K562 (cell line): ENCODE measurements at regions not wholly inside any gene's neighbourhood (a gene's known extent, or its start where the extent isn't known, plus 50 kb on each side); places are given as distances from the start of the nearest gene placed in this dataset.

Source experiments
- ATAC-seq: fragments of 200-7000 bp; cut with Tn5 transposase; 3 replicates; pipeline ENCODE4 v1.9.1; 2020; ENCODE audit warnings: moderate library complexity
- BruUV-seq: library from RNA; stranded (reverse); fragments of 400-500 nt; replicated peaks from 2 replicates; lab custom pipeline; 2021; lab: Mats Ljungman, UMichigan
- CTCF ChIA-PET: fragments of 300-600 bp; formaldehyde crosslinking; extraction: SDS; loops from one replicate; lab custom pipeline; 2021; ENCODE audit warnings: low intra/inter-chr PET ratio; lab: Yijun Ruan, JAX
- POLR2A ChIA-PET: fragments of 300-600, 350-650 bp; sonication (Branson Sonifier 250); formaldehyde crosslinking; extraction: SDS; loops from one replicate; lab custom pipeline; 2021; ENCODE audit warnings: antibody characterized with exemption, inconsistent platforms; lab: Yijun Ruan, JAX
- DNase-seq, 4 experiments: peaks; one replicate each; pipeline versions ENCODE4 v3.0.0 to v3.0.0-alpha.2; 2011 to 2018; ENCODE audit warnings: low spot score in 3 of 4, mixed read lengths in 3 of 4; ENCODE audit errors: extremely low read depth in 1 of 4
- FAIRE-seq: peaks from 2 replicates; lab custom pipeline; 2011; peaks lifted over from hg19 to GRCh38; lab: Jason Lieb, UNC
- H2AFZ ChIP-seq: 2 replicates; pipeline ENCODE4 v1.6.0; 2011; ENCODE audit warnings: low read depth, low read length, control low read depth, inconsistent platforms
- H3K27ac ChIP-seq: fragments of 200-600 bp; 3 replicates; pipeline ENCODE4 v1.8.0; 2011; ENCODE audit warnings: low read depth, mild to moderate bottlenecking, control low read depth, inconsistent platforms, low read length, moderate library complexity, mixed read lengths; ENCODE audit errors: extremely low read depth
- H3K27me3 ChIP-seq, 2 experiments: fragments of 300-600 bp in 1 of 2; 2 replicates in 1 of 2; 3 replicates in 1 of 2; pipeline versions ENCODE4 v1.6.0 to v1.8.0; 2011; ENCODE audit warnings: inconsistent platforms in 2 of 2, low read length in 2 of 2, mild to moderate bottlenecking in 1 of 2, mixed read lengths in 1 of 2, moderate library complexity in 1 of 2; ENCODE audit not compliant: control insufficient read depth in 2 of 2, insufficient read depth in 2 of 2
- H3K36me3 ChIP-seq: fragments of 300-600 bp; 3 replicates; pipeline ENCODE4 v1.8.0; 2011; ENCODE audit warnings: mild to moderate bottlenecking, low read length, inconsistent platforms; ENCODE audit not compliant: control insufficient read depth, insufficient read depth
- H3K4me1 ChIP-seq, 2 experiments: fragments of 200-600 bp in 1 of 2; replicated peaks in 1 of 2; 2 replicates in 1 of 2; 3 replicates in 1 of 2; pipeline versions ENCODE4 v1.5.1 to v1.8.0; 2011; ENCODE audit warnings: inconsistent platforms in 2 of 2, low read length in 2 of 2, mild to moderate bottlenecking in 1 of 2, mixed read lengths in 1 of 2, moderate library complexity in 1 of 2; ENCODE audit not compliant: control insufficient read depth in 2 of 2, insufficient read depth in 2 of 2
- H3K4me2 ChIP-seq: 2 replicates; pipeline ENCODE4 v1.6.1; 2011; ENCODE audit warnings: low read length, control low read depth, inconsistent platforms, mixed read lengths; ENCODE audit not compliant: insufficient read depth
- H3K4me3 ChIP-seq: fragments of 200-600 bp; sonication (generic), shearing (Covaris generic); 2 replicates; pipeline ENCODE4 v1.5.1; 2016; ENCODE audit warnings: control low read depth, inconsistent platforms
- H3K79me2 ChIP-seq: fragments of 200-600 bp; 3 replicates; pipeline ENCODE4 v1.8.0; 2011; ENCODE audit warnings: low read length, inconsistent platforms; ENCODE audit not compliant: control insufficient read depth, insufficient read depth
- H3K9ac ChIP-seq, 2 experiments: 2 replicates each; pipeline versions ENCODE4 v1.6.0 to v1.6.1; 2011; ENCODE audit warnings: low read depth in 2 of 2, low read length in 2 of 2, control low read depth in 1 of 2, inconsistent platforms in 1 of 2, mild to moderate bottlenecking in 1 of 2, mixed read lengths in 1 of 2; ENCODE audit not compliant: insufficient read depth in 1 of 2
- H3K9me1 ChIP-seq: one replicate; pipeline ENCODE4 v1.6.0; 2011; ENCODE audit warnings: inconsistent platforms, mild to moderate bottlenecking, low read length, moderate library complexity; ENCODE audit not compliant: control insufficient read depth, insufficient read depth
- H3K9me3 ChIP-seq: replicated peaks from 2 replicates; pipeline ENCODE4 v1.5.1; 2011; ENCODE audit warnings: low read depth, low read length, inconsistent platforms; ENCODE audit not compliant: control insufficient read depth, insufficient read depth
- H4K20me1 ChIP-seq: replicated peaks from 2 replicates; pipeline ENCODE4 v1.6.1; 2011; ENCODE audit warnings: low read length, inconsistent platforms, mixed read lengths; ENCODE audit not compliant: control insufficient read depth, insufficient read depth
- ARID1B ChIP-seq: fragments of 450-650 bp; IDR thresholded peaks from 2 replicates; pipeline ENCODE4 v1.6.1; 2016; ENCODE audit warnings: antibody characterized with exemption, mild to moderate bottlenecking, inconsistent platforms
- ATF3 ChIP-seq, 2 experiments: fragments of 450-650 bp in 1 of 2; sonication (generic) in 1 of 2; formaldehyde crosslinking in 1 of 2; IDR thresholded peaks in 1 of 2; conservative IDR thresholded peaks in 1 of 2; 2 replicates each; pipeline versions ENCODE4 v1.6.1 to v1.8.1; 2016 to 2023; ENCODE audit warnings: mild to moderate bottlenecking in 2 of 2, moderate library complexity in 2 of 2, inconsistent platforms in 1 of 2, missing genetic modification reagents in 1 of 2
- BHLHE40 ChIP-seq: IDR thresholded peaks from 2 replicates; pipeline ENCODE4 v1.6.1; 2011; ENCODE audit warnings: low read length, improper control_type of control experiment
- BMI1 ChIP-seq: fragments of 150-350 bp; IDR thresholded peaks from 2 replicates; pipeline ENCODE4 v1.6.1; 2014; ENCODE audit warnings: low read length
- DPF2 ChIP-seq: fragments of 450-650 bp; IDR thresholded peaks from 2 replicates; pipeline ENCODE4 v1.6.1; 2016
- EHMT2 ChIP-seq: fragments of 450-650 bp; IDR thresholded peaks from 2 replicates; pipeline ENCODE4 v1.6.1; 2018; ENCODE audit warnings: antibody characterized with exemption
- GTF2F1 ChIP-seq: IDR thresholded peaks from 2 replicates; pipeline ENCODE4 v1.6.1; 2011; ENCODE audit warnings: low read depth, low read length, improper control_type of control experiment
- HIVEP1 ChIP-seq: fragments of 250-450 bp; sonication (Bioruptor Pico); IDR thresholded peaks from 2 replicates; pipeline ENCODE4 v1.4.0; 2020; ENCODE audit warnings: mild to moderate bottlenecking
- ILF3 ChIP-seq: fragments of 450-650 bp; IDR thresholded peaks from 2 replicates; pipeline ENCODE4 v1.6.1; 2018; ENCODE audit warnings: antibody characterized with exemption, mild to moderate bottlenecking, moderate library complexity, borderline replicate concordance
- JUN ChIP-seq, 2 experiments: sonication (generic) in 1 of 2; formaldehyde crosslinking in 1 of 2; IDR thresholded peaks; 2 replicates each; pipeline versions ENCODE4 v1.6.1 to v1.8.0; 2012 to 2022; ENCODE audit warnings: borderline replicate concordance in 2 of 2, mild to moderate bottlenecking in 2 of 2, improper control_type of control experiment in 1 of 2, low read depth in 1 of 2, low read length in 1 of 2, missing genetic modification reagents in 1 of 2
- MITF ChIP-seq: IDR thresholded peaks from 2 replicates; pipeline ENCODE4 v1.6.1; 2014; ENCODE audit warnings: antibody characterized with exemption
- NCOR1 ChIP-seq: fragments of 450-650 bp; IDR thresholded peaks from 2 replicates; pipeline ENCODE4 v1.6.1; 2016; ENCODE audit warnings: mild to moderate bottlenecking, moderate library complexity
- RAD21 ChIP-seq, 2 experiments: fragments of 250-450 bp in 1 of 2; fragments of 450-650 bp in 1 of 2; sonication (Bioruptor Pico) in 1 of 2; formaldehyde crosslinking in 1 of 2; IDR thresholded peaks in 1 of 2; conservative IDR thresholded peaks in 1 of 2; 2 replicates each; pipeline versions ENCODE4 v1.4.0 to v1.8.0; 2020 to 2022; ENCODE audit warnings: mild to moderate bottlenecking in 2 of 2, moderate library complexity in 1 of 2
- SMARCB1 ChIP-seq: IDR thresholded peaks from 2 replicates; pipeline ENCODE4 v1.6.1; 2011; ENCODE audit warnings: improper control_type of control experiment, low read depth; ENCODE audit not compliant: insufficient read length
- SMARCC2 ChIP-seq: fragments of 450-650 bp; IDR thresholded peaks from 2 replicates; pipeline ENCODE4 v1.6.1; 2017; ENCODE audit warnings: antibody characterized with exemption, moderate library complexity, mild to moderate bottlenecking, low read depth
- TEAD2 ChIP-seq: fragments of 450-650 bp; IDR thresholded peaks from 2 replicates; pipeline ENCODE4 v1.6.1; 2016; ENCODE audit warnings: missing genetic modification characterization, control low read depth, missing compliant biosample characterization
- ZBTB17 ChIP-seq: fragments of 450-650 bp; formaldehyde crosslinking; IDR thresholded peaks from 2 replicates; pipeline ENCODE4 v1.4.0; 2020; ENCODE audit warnings: mild to moderate bottlenecking
- ZNF263 ChIP-seq: sonication (generic); formaldehyde crosslinking; IDR thresholded peaks from 2 replicates; pipeline ENCODE4 v1.8.0; 2022; ENCODE audit warnings: mild to moderate bottlenecking, missing genetic modification reagents, borderline replicate concordance
- ZNF445 ChIP-seq: fragments of 250-450 bp; sonication (Bioruptor Pico); IDR thresholded peaks from 2 replicates; pipeline ENCODE4 v1.4.0; 2020; ENCODE audit warnings: low read depth, mild to moderate bottlenecking, moderate library complexity
- WGBS: fragments of 100-300 bp; shearing (Covaris generic); methylation state at CpG from one replicate; pipeline ENCODE4 v1.1.6; 2016; ENCODE audit warnings: low coverage, mixed read lengths; ENCODE audit not compliant: insufficient coverage; ENCODE audit errors: missing lambda C conversion rate; 5-methylcytosine and 5-hydroxymethylcytosine counted together
- in situ Hi-C: fragments of 300-500 bp; cut with MboI; formaldehyde crosslinking; loops from 4 replicates; pipeline ENCODE4 v1.15.0; 2018; ENCODE audit warnings: inconsistent platforms, mixed read lengths
- intact Hi-C: fragments of 100-400 bp; cut with micrococcal nuclease; formaldehyde crosslinking; loops from 2 replicates; pipeline ENCODE4 v1.14.2; 2022

GRCh38 chr21:35232545-35233176 is 183.6 kb upstream of the RUNX1 start:
- FAIRE-seq (peak; percentile 88), DNase-seq (peak; percentile 25 to 79 (median 42)), ATAC-seq (peak; percentile 81)
- Histone ChIP-seq H3K4me1 (peaks cover 4 to 20% of the 10 kb centered on the region in 2 experiments; a peak in 3 of 5 replicates), H3K36me3 (no peaks in the 10 kb centered on the region), H3K9me3 (no peaks in the 10 kb centered on the region), H3K4me3 (no peak overlapping the region), H3K27me3 (no peaks in the 10 kb centered on the region), H3K4me2 (peak overlapping the region; percentile 33; the same call in 1 of the 2 replicates), H3K9me1 (no peaks in the 10 kb centered on the region), H3K9ac (no peak overlapping the region), H2AFZ (peak overlapping the region; percentile 14; the same call in 1 of the 2 replicates), H3K79me2 (no peaks in the 10 kb centered on the region), H4K20me1 (no peaks in the 10 kb centered on the region; the same call in 1 of the 2 replicates), H3K27ac (no peak overlapping the region)
- no TSS peak for BruUV-seq
- POLR2A ChIA-PET, result interaction anchor here (1.0 to 1.5 kb wide), 5 partner anchors 10 to 345 kb away, joined by 3 to 6 read pairs (median 3); no protein-coding TSS in a partner anchor
- in situ Hi-C loops, result no loop called here
- intact Hi-C loops, result no loop called here
- CTCF ChIA-PET, result no interaction called here
- 14% methylated on average over 11 of the region's 11 CpGs for WGBS
- peak in 1 of 2 experiments; percentile 16; a peak in 1 of 4 replicates for TF ChIP-seq RAD21 (CRISPR knock-in tag; conservative IDR thresholded peaks at IDR 0.05 in 1 of 2, IDR thresholded peaks at IDR 0.05 in 1 of 2)
- peak; percentile 85 for TF ChIP-seq ARID1B
- peak; percentile 95 for TF ChIP-seq BHLHE40
- TF ChIP-seq ATF3 (IDR thresholded peaks at IDR 0.05), result peak; percentile 96
- TF ChIP-seq ATF3 (CRISPR knock-in tag; conservative IDR thresholded peaks at IDR 0.05), result peak; percentile 72; the same call in 1 of the 2 replicates
- no peak for TF ChIP-seq ZNF263
- peak; percentile 75 for TF ChIP-seq MITF
- peak; percentile 71; the same call in 1 of the 2 replicates for TF ChIP-seq SMARCC2
- TF ChIP-seq BMI1, result no peak
- peak; percentile 27; the same call in 1 of the 2 replicates for TF ChIP-seq NCOR1
- TF ChIP-seq JUN (IDR thresholded peaks at IDR 0.05; ENCODE audit: borderline replicate concordance, low read depth, low read length), result peak; percentile 97
- no peak for TF ChIP-seq JUN (CRISPR knock-in tag; IDR thresholded peaks at IDR 0.05; ENCODE audit: borderline replicate concordance)
- 0 out of 2 replicates have a peak, but pooled peaks have one; percentile 14 for TF ChIP-seq TEAD2 (tag)
- no peak for TF ChIP-seq ILF3
- TF ChIP-seq ZBTB17 (CRISPR knock-in tag), result no peak
- TF ChIP-seq ZNF445 (CRISPR knock-in tag), result no peak
- 0 out of 2 replicates have a peak, but pooled peaks have one; percentile 34 for TF ChIP-seq EHMT2
- TF ChIP-seq GTF2F1, result no peak
- TF ChIP-seq HIVEP1 (CRISPR knock-in tag), result no peak
- peak; percentile 85 for TF ChIP-seq DPF2
- no peak for TF ChIP-seq SMARCB1
